A549 (cell line): ENCODE measurements at regions not wholly inside any gene's neighbourhood (a gene's known extent, or its start where the extent isn't known, plus 50 kb on each side); places are given as distances from the start of the nearest gene placed in this dataset.

Experiments used
- ATAC-seq, 2 experiments: fragments of 200-7000 bp in 1 of 2; fragments of >200 bp in 1 of 2; cut with Nextera tagmentation in 1 of 2; cut with Tn5 transposase in 1 of 2; 3 replicates each; pipeline versions ENCODE4 v1.8.0 to v1.9.1; 2018 to 2020; ENCODE audit warnings: mild to moderate bottlenecking in 1 of 2, moderate library complexity in 1 of 2
- CTCF ChIA-PET: fragments of 300-600 bp; sonication (Branson Sonifier 250); formaldehyde crosslinking; extraction: SDS; loops from one replicate; lab custom pipeline; 2021; ENCODE audit warnings: antibody characterized with exemption, inconsistent platforms; lab: Yijun Ruan, JAX
- POLR2A ChIA-PET: fragments of 350-600 bp; formaldehyde crosslinking; extraction: SDS; loops from one replicate; lab custom pipeline; 2021; ENCODE audit warnings: antibody characterized with exemption, inconsistent platforms; lab: Yijun Ruan, JAX
- DNase-seq, 2 experiments: peaks; one replicate each; pipeline versions ENCODE4 v3.0.0 to v3.0.0-alpha.2; 2011 to 2016; ENCODE audit warnings: low read depth in 1 of 2, low spot score in 1 of 2
- FAIRE-seq: peaks from 2 replicates; lab custom pipeline; 2011; peaks lifted over from hg19 to GRCh38; lab: Jason Lieb, UNC
- H3K27ac ChIP-seq, 2 experiments: fragments of >200 bp; sonication (Bioruptor Twin); formaldehyde crosslinking; 3 replicates each; pipeline ENCODE4 v1.5.1; 2016 to 2017
- H3K4me1 ChIP-seq: fragments of >200 bp; sonication (Bioruptor Twin); formaldehyde crosslinking; 3 replicates; pipeline ENCODE4 v1.6.1; 2016
- H3K4me2 ChIP-seq: fragments of >200 bp; sonication (Bioruptor Twin); formaldehyde crosslinking; 3 replicates; pipeline ENCODE4 v1.6.1; 2016
- H3K4me3 ChIP-seq: fragments of >200 bp; sonication (Bioruptor Twin); formaldehyde crosslinking; 3 replicates; pipeline ENCODE4 v1.5.1; 2016
- H3K9me3 ChIP-seq: fragments of >200 bp; sonication (Bioruptor Twin); formaldehyde crosslinking; 3 replicates; pipeline ENCODE4 v1.6.1; 2016
- ATOH8 ChIP-seq: fragments of 250-450 bp; sonication (Bioruptor Pico); IDR thresholded peaks from 2 replicates; pipeline ENCODE4 v1.5.0; 2020; ENCODE audit warnings: low read depth, mild to moderate bottlenecking, moderate library complexity
- BHLHE40 ChIP-seq: IDR thresholded peaks from 2 replicates; pipeline ENCODE4 v1.6.1; 2012; ENCODE audit warnings: low read depth, low read length, inconsistent platforms
- CBX2 ChIP-seq: fragments of 200-600 bp; sonication (generic); IDR thresholded peaks from 2 replicates; pipeline ENCODE4 v1.6.1; 2016; ENCODE audit warnings: low read depth, mild to moderate bottlenecking, borderline replicate concordance
- CBX8 ChIP-seq: fragments of 200-600 bp; sonication (generic); IDR thresholded peaks from 2 replicates; pipeline ENCODE4 v1.6.1; 2016
- CHD2 ChIP-seq: fragments of 150-350 bp; IDR thresholded peaks from 2 replicates; pipeline ENCODE4 v1.6.1; 2014; ENCODE audit warnings: low read length; ENCODE audit not compliant: partially characterized antibody
- CHD4 ChIP-seq: fragments of 200-600 bp; sonication (generic); IDR thresholded peaks from 2 replicates; pipeline ENCODE4 v1.6.1; 2016; ENCODE audit warnings: antibody characterized with exemption, mild to moderate bottlenecking, borderline replicate concordance
- ELK1 ChIP-seq: fragments of 150-350 bp; IDR thresholded peaks from 2 replicates; pipeline ENCODE4 v1.6.1; 2014; ENCODE audit warnings: low read depth, mild to moderate bottlenecking, low read length
- EP300 ChIP-seq, 2 experiments: fragments of >200 bp; sonication (Bioruptor Twin); formaldehyde crosslinking; IDR thresholded peaks; 2 replicates in 1 of 2; 3 replicates in 1 of 2; pipeline ENCODE4 v1.6.1; 2016 to 2017
- FOXS1 ChIP-seq: fragments of 250-450 bp; sonication (Bioruptor Pico); IDR thresholded peaks from 2 replicates; pipeline ENCODE4 v1.5.0; 2020; ENCODE audit warnings: mild to moderate bottlenecking, moderate library complexity
- HDAC2 ChIP-seq: fragments of 200-600 bp; sonication (generic); IDR thresholded peaks from 2 replicates; pipeline ENCODE4 v1.6.1; 2016
- HES2 ChIP-seq: fragments of >200 bp; sonication (Bioruptor Twin); formaldehyde crosslinking; IDR thresholded peaks from 2 replicates; pipeline ENCODE4 v1.6.1; 2016
- HMGXB4 ChIP-seq: fragments of 250-450 bp; sonication (Bioruptor Pico); IDR thresholded peaks from 2 replicates; pipeline ENCODE4 v1.5.0; 2021; ENCODE audit warnings: mild to moderate bottlenecking, moderate library complexity, borderline replicate concordance
- HOXA7 ChIP-seq: fragments of 250-450 bp; sonication (Bioruptor Pico); IDR thresholded peaks from 2 replicates; pipeline ENCODE4 v1.5.0; 2020; ENCODE audit warnings: mild to moderate bottlenecking, moderate library complexity
- HOXB13 ChIP-seq: fragments of 250-450 bp; sonication (Bioruptor Pico); IDR thresholded peaks from 2 replicates; pipeline ENCODE4 v1.5.0; 2020; ENCODE audit warnings: low read depth, mild to moderate bottlenecking, moderate library complexity
- HOXB5 ChIP-seq: fragments of 250-450 bp; sonication (Bioruptor Pico); IDR thresholded peaks from 2 replicates; pipeline ENCODE4 v1.5.0; 2020; ENCODE audit warnings: mild to moderate bottlenecking, moderate library complexity
- JUN ChIP-seq, 2 experiments: fragments of >200 bp; sonication (Bioruptor Twin); formaldehyde crosslinking; IDR thresholded peaks; 2 replicates in 1 of 2; 3 replicates in 1 of 2; pipeline ENCODE4 v1.6.1; 2016 to 2017
- JUNB ChIP-seq: fragments of >200 bp; sonication (Bioruptor Twin); formaldehyde crosslinking; IDR thresholded peaks from 2 replicates; pipeline ENCODE4 v1.6.1; 2016
- MAZ ChIP-seq: fragments of 150-350 bp; IDR thresholded peaks from 2 replicates; pipeline ENCODE4 v1.6.1; 2014; ENCODE audit warnings: antibody characterized with exemption, low read depth, low read length, borderline replicate concordance
- MYC ChIP-seq: IDR thresholded peaks from 2 replicates; pipeline ENCODE4 v1.6.1; 2012; ENCODE audit warnings: mild to moderate bottlenecking, inconsistent platforms, low read length, improper control_type of control experiment, borderline replicate concordance
- NR3C1 ChIP-seq: fragments of >200 bp; sonication (Bioruptor Twin); formaldehyde crosslinking; IDR thresholded peaks from 3 replicates; pipeline ENCODE4 v1.6.1; 2017
- PBX3 ChIP-seq: IDR thresholded peaks from 2 replicates; pipeline ENCODE4 v1.6.1; 2012
- POLR2A ChIP-seq: IDR thresholded peaks from 2 replicates; pipeline ENCODE4 v1.6.1; 2012; ENCODE audit warnings: mild to moderate bottlenecking, low read length
- RARB ChIP-seq: fragments of 250-450 bp; sonication (Bioruptor Pico); IDR thresholded peaks from 2 replicates; pipeline ENCODE4 v1.8.0; 2021; ENCODE audit warnings: mild to moderate bottlenecking, moderate library complexity
- REST ChIP-seq: fragments of 200-600 bp; sonication (generic); IDR thresholded peaks from 2 replicates; pipeline ENCODE4 v1.6.1; 2016; ENCODE audit warnings: antibody characterized with exemption, mild to moderate bottlenecking, moderate library complexity
- RFX5 ChIP-seq: fragments of 450-650 bp; IDR thresholded peaks from 2 replicates; pipeline ENCODE4 v1.7.1; 2014; ENCODE audit warnings: antibody characterized with exemption, mild to moderate bottlenecking, moderate library complexity
- RNF2 ChIP-seq: fragments of 200-600 bp; sonication (generic); IDR thresholded peaks from 2 replicates; pipeline ENCODE4 v1.6.1; 2016; ENCODE audit warnings: low read depth, mild to moderate bottlenecking, antibody characterized with exemption, moderate library complexity, borderline replicate concordance
- SREBF2 ChIP-seq: fragments of 450-650 bp; IDR thresholded peaks from 2 replicates; pipeline ENCODE4 v1.6.1; 2014; ENCODE audit warnings: mild to moderate bottlenecking, moderate library complexity
- TFCP2L1 ChIP-seq: fragments of 250-450 bp; sonication (Bioruptor Pico); IDR thresholded peaks from 2 replicates; pipeline ENCODE4 v1.5.0; 2021; ENCODE audit warnings: mild to moderate bottlenecking
- TP53 ChIP-seq: fragments of 250-450 bp; sonication (Bioruptor Pico); IDR thresholded peaks from 2 replicates; pipeline ENCODE4 v1.5.0; 2021; ENCODE audit warnings: mild to moderate bottlenecking, moderate library complexity
- ZC3H11A ChIP-seq: fragments of 450-650 bp; IDR thresholded peaks from 2 replicates; pipeline ENCODE4 v1.6.1; 2014; ENCODE audit warnings: antibody characterized with exemption, mild to moderate bottlenecking
- ZFP36 ChIP-seq: fragments of 450-650 bp; IDR thresholded peaks from 2 replicates; pipeline ENCODE4 v1.6.1; 2014; ENCODE audit warnings: borderline replicate concordance; ENCODE audit not compliant: partially characterized antibody
- WGBS: methylation state at CpG from one replicate; pipeline ENCODE4 v1.1.6; 2017; ENCODE audit errors: missing lambda C conversion rate; 5-methylcytosine and 5-hydroxymethylcytosine counted together

GRCh38 chr5:35337340-35338156 lies 107.3 kb upstream of the PRLR start:
- ChIA-PET CTCF (no interaction called here), POLR2A (interaction anchor here (0.7 kb wide), 1 partner anchor 99 kb away, joined by 3 read pairs; no protein-coding TSS in a partner anchor)
- WGBS, result 4% methylated on average over 7 of the region's 7 CpGs
- no peaks in the 10 kb centered on the region for H3K4me1 ChIP-seq
- DNase-seq, result no peak
- no peak for ATAC-seq
- H3K4me2 ChIP-seq, result no peak overlapping the region
- H3K4me3 ChIP-seq, result no peak overlapping the region
- TF ChIP-seq CHD2 (no peak), REST (no peak), CHD4 (no peak), FOXS1 (CRISPR knock-in tag) (no peak), TP53 (no peak), CBX8 (no peak), RARB (CRISPR knock-in tag) (no peak), ATOH8 (CRISPR knock-in tag) (no peak), PBX3 (no peak), HDAC2 (no peak), ZC3H11A (no peak), HOXB13 (CRISPR knock-in tag) (no peak), JUNB (no peak), NR3C1 (no peak), HMGXB4 (CRISPR knock-in tag) (no peak), SREBF2 (no peak)
- TF ChIP-seq, all 56 proteins: peak for 0
- Histone ChIP-seq H3K9me3 (no peaks in the 10 kb centered on the region), H3K27ac (no peak overlapping the region)
- FAIRE-seq, result no peak

GRCh38 chr5:35336230-35336629 lies 105.9 kb upstream of the PRLR start:
- no peak for DNase-seq
- FAIRE-seq, result no peak
- WGBS, result 22% methylated on average over 4 of the region's 4 CpGs
- TF ChIP-seq TFCP2L1 (CRISPR knock-in tag), result no peak
- no peak for TF ChIP-seq MAZ
- TF ChIP-seq JUN (IDR thresholded peaks at IDR 0.05), result no peak
- no peak for TF ChIP-seq MYC
- no peak for TF ChIP-seq HOXB5 (CRISPR knock-in tag)
- TF ChIP-seq BHLHE40, result no peak
- TF ChIP-seq ZFP36, result no peak
- TF ChIP-seq RFX5, result no peak
- TF ChIP-seq FOXS1 (CRISPR knock-in tag), result no peak
- TF ChIP-seq HES2, result no peak
- TF ChIP-seq HOXB13 (CRISPR knock-in tag), result no peak
- no peak for TF ChIP-seq CBX2
- no peak for TF ChIP-seq ELK1
- TF ChIP-seq HOXA7, result no peak
- TF ChIP-seq POLR2A, result no peak
- no peak for TF ChIP-seq RNF2
- TF ChIP-seq HDAC2, result no peak
- no peak for TF ChIP-seq EP300 (IDR thresholded peaks at IDR 0.05)
- TF ChIP-seq ZC3H11A, result no peak

More at GRCh38 chr5:35336230-35336629, 105.9 kb upstream of the PRLR start:
- ChIA-PET CTCF (no interaction called here), POLR2A (no interaction called here)
- H3K4me2 ChIP-seq, result no peak overlapping the region
- no peak for ATAC-seq
- H3K4me3 ChIP-seq, result no peak overlapping the region
- H3K4me1 ChIP-seq, result no peaks in the 10 kb centered on the region
- H3K27ac ChIP-seq, result no peak overlapping the region
- H3K9me3 ChIP-seq, result no peaks in the 10 kb centered on the region
